HG03066 (cell line): ENCODE measurements at regions not wholly inside any gene's neighbourhood (a gene's known extent, or its start where the extent isn't known, plus 50 kb on each side); places are given as distances from the start of the nearest gene placed in this dataset.
"Not testable (repeated sequence)": the region's sequence is repeated elsewhere in the genome, so short reads cannot be mapped to it uniquely, and the experiment has no call there.

Experiments used
- ATAC-seq: cut with Tn5 transposase; IDR thresholded peaks from one replicate; pipeline ENCODE4 v1.9.1; 2021; ENCODE audit warnings: low read depth; ENCODE audit not compliant: unreplicated experiment

GRCh38 chr7:69038915-69039314, 559.4 kb upstream of the AUTS2 start:
- no peak for ATAC-seq

GRCh38 chr7:69042138-69042537, 556.1 kb upstream of the AUTS2 start:
- ATAC-seq, result no peak

- no peak for ATAC-seq
Measured at GRCh38 chr7:69047151-69047754, 551.0 kb upstream of the AUTS2 start.

- ATAC-seq, result no peak
Measured at GRCh38 chr7:69049326-69049725, 548.9 kb upstream of the AUTS2 start.

- ATAC-seq, result no peak
Measured at GRCh38 chr7:69052447-69052846, 545.8 kb upstream of the AUTS2 start.

- ATAC-seq, result no peak
Measured at GRCh38 chr7:69060516-69060915, 537.8 kb upstream of the AUTS2 start.

- ATAC-seq, result no peak
Measured at GRCh38 chr7:69062020-69062765, 536.1 kb upstream of the AUTS2 start.

GRCh38 chr7:69067397-69067796, 530.9 kb upstream of the AUTS2 start:
- no peak for ATAC-seq

GRCh38 chr7:69070476-69070875, 527.8 kb upstream of the AUTS2 start:
- no peak for ATAC-seq

GRCh38 chr7:69076566-69076965, 521.7 kb upstream of the AUTS2 start:
- no peak for ATAC-seq

- ATAC-seq, result no peak
Measured at GRCh38 chr7:69078997-69079769, 519.1 kb upstream of the AUTS2 start.

GRCh38 chr7:69087281-69087680, 511.0 kb upstream of the AUTS2 start:
- ATAC-seq, result not testable (repeated sequence)

GRCh38 chr7:69088185-69088584, 510.1 kb upstream of the AUTS2 start:
- ATAC-seq, result no peak

- ATAC-seq, result no peak
Measured at GRCh38 chr7:69090936-69091335, 507.3 kb upstream of the AUTS2 start.

GRCh38 chr7:69091521-69091920, 506.8 kb upstream of the AUTS2 start:
- ATAC-seq, result no peak

- no peak for ATAC-seq
Measured at GRCh38 chr7:69095127-69095526, 503.1 kb upstream of the AUTS2 start.

GRCh38 chr7:69095649-69096048, 502.6 kb upstream of the AUTS2 start:
- no peak for ATAC-seq

GRCh38 chr7:69104023-69104422, 494.3 kb upstream of the AUTS2 start:
- no peak for ATAC-seq

GRCh38 chr7:69105092-69105491, 493.2 kb upstream of the AUTS2 start:
- ATAC-seq, result no peak

- no peak for ATAC-seq
Measured at GRCh38 chr7:69105981-69106380, 492.3 kb upstream of the AUTS2 start.

GRCh38 chr7:69106449-69106848, 491.8 kb upstream of the AUTS2 start:
- ATAC-seq, result not testable (repeated sequence)

GRCh38 chr7:69106946-69107345, 491.3 kb upstream of the AUTS2 start:
- ATAC-seq, result not testable (repeated sequence)
